Uterus (tissue), 2 donors: ENCODE measurements at regions not wholly inside any gene's neighbourhood (a gene's known extent, or its start where the extent isn't known, plus 50 kb on each side); places are given as distances from the start of the nearest gene placed in this dataset.

Experiments used
- POLR2A ChIP-seq, 2 donors: fragments of 450-650 bp; IDR thresholded peaks; one replicate each; pipeline ENCODE4 v1.6.1; 2016; ENCODE audit warnings: antibody characterized with exemption in 2 of 2, mild to moderate bottlenecking in 1 of 2, moderate library complexity in 1 of 2
- TF ChIP-seq, protein P1 (sequence below), 4 experiments: fragments of 200-600 bp in 2 of 4; fragments of 450-650 bp in 2 of 4; sonication (generic) in 2 of 4; IDR thresholded peaks; one replicate each; pipeline ENCODE4 v1.5.1; 2016 to 2019; ENCODE audit warnings: antibody characterized with exemption in 4 of 4, mild to moderate bottlenecking in 2 of 4, moderate library complexity in 1 of 4

GRCh38 chr2:126824663-126825062 is 74.0 kb upstream of the TEX51 start:
- TF ChIP-seq, protein P1, sequence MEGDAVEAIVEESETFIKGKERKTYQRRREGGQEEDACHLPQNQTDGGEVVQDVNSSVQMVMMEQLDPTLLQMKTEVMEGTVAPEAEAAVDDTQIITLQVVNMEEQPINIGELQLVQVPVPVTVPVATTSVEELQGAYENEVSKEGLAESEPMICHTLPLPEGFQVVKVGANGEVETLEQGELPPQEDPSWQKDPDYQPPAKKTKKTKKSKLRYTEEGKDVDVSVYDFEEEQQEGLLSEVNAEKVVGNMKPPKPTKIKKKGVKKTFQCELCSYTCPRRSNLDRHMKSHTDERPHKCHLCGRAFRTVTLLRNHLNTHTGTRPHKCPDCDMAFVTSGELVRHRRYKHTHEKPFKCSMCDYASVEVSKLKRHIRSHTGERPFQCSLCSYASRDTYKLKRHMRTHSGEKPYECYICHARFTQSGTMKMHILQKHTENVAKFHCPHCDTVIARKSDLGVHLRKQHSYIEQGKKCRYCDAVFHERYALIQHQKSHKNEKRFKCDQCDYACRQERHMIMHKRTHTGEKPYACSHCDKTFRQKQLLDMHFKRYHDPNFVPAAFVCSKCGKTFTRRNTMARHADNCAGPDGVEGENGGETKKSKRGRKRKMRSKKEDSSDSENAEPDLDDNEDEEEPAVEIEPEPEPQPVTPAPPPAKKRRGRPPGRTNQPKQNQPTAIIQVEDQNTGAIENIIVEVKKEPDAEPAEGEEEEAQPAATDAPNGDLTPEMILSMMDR (IDR thresholded peaks at IDR 0.05), result no peak
- TF ChIP-seq POLR2A (IDR thresholded peaks at IDR 0.05), result no peak
